HCT116 (cell line): ENCODE measurements at regions not wholly inside any gene's neighbourhood (a gene's known extent, or its start where the extent isn't known, plus 50 kb on each side); places are given as distances from the start of the nearest gene placed in this dataset.

Experiments used
- ATAC-seq: fragments of 200-7000 bp; cut with Tn5 transposase; 2 replicates; pipeline ENCODE4 v1.9.1; 2020; ENCODE audit warnings: mild to moderate bottlenecking, moderate library complexity
- BruUV-seq: library from RNA; stranded (reverse); fragments of 400-500 nt; replicated peaks from 2 replicates; lab custom pipeline; 2021; lab: Mats Ljungman, UMichigan
- CTCF ChIA-PET: fragments of 300-600 bp; sonication (Branson Sonifier 250); formaldehyde crosslinking; loops from one replicate; lab custom pipeline; 2021; ENCODE audit warnings: antibody characterized with exemption; lab: Charles Lee
- POLR2A ChIA-PET: fragments of 300-600, 350-600 bp; sonication (Branson Sonifier 250); formaldehyde crosslinking; loops from one replicate; lab custom pipeline; 2021; ENCODE audit warnings: antibody characterized with exemption; lab: Charles Lee
- RAD21 ChIA-PET, 2 experiments: fragments of 300-600 bp; sonication (Branson Sonifier 250); formaldehyde crosslinking; loops; one replicate each; lab custom pipeline; 2023; ENCODE audit warnings: low total read pairs in 2 of 2; ENCODE audit not compliant: uncharacterized antibody in 2 of 2, unreplicated experiment in 2 of 2, low non-redundant PET in 1 of 2; lab: Charles Lee
- DNase-seq: peaks from one replicate; pipeline ENCODE4 v3.0.0-alpha.2; 2010; ENCODE audit warnings: low read depth, low spot score
- H2AFZ ChIP-seq: fragments of 200-600 bp; shearing (Covaris generic), sonication (generic); 2 replicates; pipeline ENCODE4 v1.6.1; 2017; ENCODE audit warnings: low read depth, mixed run types, mixed read lengths, antibody characterized with exemption, low read length; ENCODE audit not compliant: poor library complexity, severe bottlenecking
- H3K27ac ChIP-seq: 2 replicates; pipeline ENCODE4 v1.5.1; 2012; ENCODE audit warnings: low read depth, low read length
- H3K27me3 ChIP-seq: fragments of 200-600 bp; sonication (generic); 2 replicates; pipeline ENCODE4 v1.6.1; 2016; ENCODE audit warnings: mixed run types, low read length, mixed read lengths; ENCODE audit not compliant: insufficient read depth
- H3K36me3 ChIP-seq, 2 experiments: fragments of 200-500 bp in 1 of 2; fragments of 200-600 bp in 1 of 2; sonication (Bioruptor generic) in 1 of 2; sonication (generic) in 1 of 2; 2 replicates each; pipeline versions ENCODE4 v1.5.1 to v1.6.1; 2014 to 2016; ENCODE audit warnings: low read length in 2 of 2, inconsistent platforms in 1 of 2, mixed read lengths in 1 of 2, mixed run types in 1 of 2; ENCODE audit not compliant: insufficient read depth in 2 of 2, control insufficient read depth in 1 of 2
- H3K4me1 ChIP-seq, 2 experiments: fragments of 200-600 bp in 1 of 2; sonication (generic) in 1 of 2; 2 replicates each; pipeline versions ENCODE4 v1.5.1 to v1.6.1; 2012 to 2017; ENCODE audit warnings: low read length in 2 of 2, inconsistent platforms in 1 of 2, mild to moderate bottlenecking in 1 of 2, mixed read lengths in 1 of 2, mixed run types in 1 of 2, moderate library complexity in 1 of 2; ENCODE audit not compliant: insufficient read depth in 2 of 2, control insufficient read depth in 1 of 2
- H3K4me2 ChIP-seq: fragments of 200-600 bp; sonication (generic); 2 replicates; pipeline ENCODE4 v1.6.1; 2017; ENCODE audit warnings: mixed run types, low read length, mixed read lengths
- H3K4me3 ChIP-seq, 2 experiments: fragments of 200-600 bp in 1 of 2; sonication (generic) in 1 of 2; replicated peaks in 1 of 2; 2 replicates each; pipeline ENCODE4 v1.5.1; 2011 to 2016; ENCODE audit warnings: low read length in 2 of 2, control low read depth in 1 of 2, low read depth in 1 of 2, mild to moderate bottlenecking in 1 of 2, mixed read lengths in 1 of 2, mixed run types in 1 of 2
- H3K79me2 ChIP-seq: fragments of 200-600 bp; sonication (generic); 2 replicates; pipeline ENCODE4 v1.6.1; 2017; ENCODE audit warnings: mild to moderate bottlenecking, mixed run types, low read length, moderate library complexity, mixed read lengths; ENCODE audit not compliant: insufficient read depth
- H3K9ac ChIP-seq: fragments of 200-600 bp; sonication (generic); 2 replicates; pipeline ENCODE4 v1.6.1; 2016; ENCODE audit warnings: low read length, mixed read lengths
- H3K9me2 ChIP-seq: fragments of 200-600 bp; sonication (generic), shearing (Covaris generic); 2 replicates; pipeline ENCODE4 v1.6.1; 2017; ENCODE audit warnings: mixed run types, mild to moderate bottlenecking, moderate library complexity; ENCODE audit not compliant: insufficient read depth
- H3K9me3 ChIP-seq, 2 experiments: fragments of 200-500 bp in 1 of 2; fragments of 200-600 bp in 1 of 2; sonication (Bioruptor generic) in 1 of 2; sonication (generic) in 1 of 2; 2 replicates each; pipeline ENCODE4 v1.6.1; 2014 to 2017; ENCODE audit warnings: low read length in 2 of 2, mixed read lengths in 2 of 2, inconsistent platforms in 1 of 2, low read depth in 1 of 2, mild to moderate bottlenecking in 1 of 2, mixed run types in 1 of 2, moderate library complexity in 1 of 2; ENCODE audit not compliant: control insufficient read depth in 1 of 2, insufficient read depth in 1 of 2
- H4K20me1 ChIP-seq: fragments of 200-600 bp; sonication (generic), shearing (Covaris generic); 2 replicates; pipeline ENCODE4 v1.6.1; 2017; ENCODE audit warnings: mixed run types, mild to moderate bottlenecking, moderate library complexity; ENCODE audit not compliant: insufficient read depth
- ATF3 ChIP-seq: IDR thresholded peaks from 2 replicates; pipeline ENCODE4 v1.6.1; 2012
- ELF1 ChIP-seq: IDR thresholded peaks from 2 replicates; pipeline ENCODE4 v1.6.1; 2012; ENCODE audit warnings: low read depth, borderline replicate concordance
- EZH2 ChIP-seq: fragments of 200-600 bp; sonication (generic); IDR thresholded peaks from 2 replicates; pipeline ENCODE4 v1.6.1; 2017; ENCODE audit warnings: antibody characterized with exemption, mixed run types
- REST ChIP-seq: IDR thresholded peaks from 2 replicates; pipeline ENCODE4 v1.6.1; 2012; ENCODE audit warnings: low read depth
- YY1 ChIP-seq: IDR thresholded peaks from 2 replicates; pipeline ENCODE4 v1.6.1; 2011; ENCODE audit warnings: low read length, low read depth, moderate library complexity, mild to moderate bottlenecking; ENCODE audit not compliant: insufficient replicate concordance; ENCODE audit errors: extremely low read depth
- ZFX ChIP-seq: fragments of 450-650 bp; IDR thresholded peaks from 2 replicates; pipeline ENCODE4 v1.6.1; 2017
- intact Hi-C: fragments of 100-400 bp; cut with micrococcal nuclease; formaldehyde crosslinking; loops from 2 replicates; pipeline ENCODE4 v1.10.0; 2022

GRCh38 chr12:74614426-74614825, 76.8 kb downstream of the ATXN7L3B start (continued):
- TF ChIP-seq REST (no peak), YY1 (no peak), ELF1 (no peak), ZFX (no peak), ATF3 (no peak)

- Histone ChIP-seq H3K4me1 (no peaks in the 10 kb centered on the region), H3K79me2 (no peaks in the 10 kb centered on the region), H3K9ac (no peak overlapping the region), H3K27ac (no peak overlapping the region), H3K9me2 (no peaks in the 10 kb centered on the region), H3K4me2 (no peak overlapping the region), H3K4me3 (no peak overlapping the region), H3K9me3 (no peaks in the 10 kb centered on the region), H4K20me1 (no peaks in the 10 kb centered on the region), H3K36me3 (no peaks in the 10 kb centered on the region), H2AFZ (no peak overlapping the region), H3K27me3 (no peaks in the 10 kb centered on the region)
- ChIA-PET CTCF (no interaction called here), RAD21 (no interaction called here), POLR2A (no interaction called here)
- BruUV-seq: no TSS peak
- no peak for ATAC-seq
- TF ChIP-seq ELF1 (no peak), EZH2 (no peak)
- no peak for DNase-seq
- intact Hi-C loops: no loop called here
These were observed 81.4 kb downstream of the ATXN7L3B start for GRCh38 chr12:74619084-74619483.
